AG04450 (cell line): ENCODE measurements at regions not wholly inside any gene's neighbourhood (a gene's known extent, or its start where the extent isn't known, plus 50 kb on each side); places are given as distances from the start of the nearest gene placed in this dataset.

Experiments
- CTCF ChIA-PET: fragments of 300-600, 350-600 bp; formaldehyde crosslinking; extraction: SDS; loops from one replicate; lab custom pipeline; 2022; ENCODE audit warnings: antibody characterized with exemption, inconsistent platforms; lab: Charles Lee
- POLR2A ChIA-PET: fragments of 350-600 bp; formaldehyde crosslinking; extraction: SDS; loops from one replicate; lab custom pipeline; 2021; ENCODE audit warnings: antibody characterized with exemption, inconsistent platforms; lab: Yijun Ruan, JAX
- DNase-seq: peaks from one replicate; pipeline ENCODE4 v3.0.0-alpha.2; 2011; ENCODE audit warnings: low read depth, low spot score
- H3K27ac ChIP-seq: one replicate; pipeline ENCODE4 v1.5.1; 2012; ENCODE audit warnings: low read depth, low read length, control low read depth
- H3K27me3 ChIP-seq: one replicate; pipeline ENCODE4 v1.6.0; 2012; ENCODE audit warnings: low read length; ENCODE audit not compliant: control insufficient read depth, insufficient read depth
- H3K4me3 ChIP-seq: 2 replicates; pipeline ENCODE4 v1.5.1; 2011; ENCODE audit warnings: mild to moderate bottlenecking, low read depth, low read length, control low read depth
- H3K9me3 ChIP-seq: 2 replicates; pipeline ENCODE4 v1.5.1; 2012; ENCODE audit warnings: low read length; ENCODE audit not compliant: control insufficient read depth, insufficient read depth
- CTCF ChIP-seq: IDR thresholded peaks from 2 replicates; pipeline ENCODE4 v1.5.1; 2011; ENCODE audit warnings: low read depth, low read length, control low read depth, inconsistent platforms

- no peak for TF ChIP-seq CTCF
- H3K27ac ChIP-seq = no peak overlapping the region
- peaks cover 3% of the 10 kb centered on the region; the same call in 1 of the 2 replicates for H3K9me3 ChIP-seq
- POLR2A ChIA-PET = no interaction called here
- DNase-seq = no peak
- no peaks in the 10 kb centered on the region for H3K27me3 ChIP-seq
- H3K4me3 ChIP-seq = no peak overlapping the region
- CTCF ChIA-PET = interaction anchor here (0.8 kb wide), 1 partner anchor 343 kb away, joined by 4 read pairs; no protein-coding TSS in a partner anchor
Measured at GRCh38 chr18:53745224-53745967, 479.1 kb downstream of the MBD2 start.

DNA sequence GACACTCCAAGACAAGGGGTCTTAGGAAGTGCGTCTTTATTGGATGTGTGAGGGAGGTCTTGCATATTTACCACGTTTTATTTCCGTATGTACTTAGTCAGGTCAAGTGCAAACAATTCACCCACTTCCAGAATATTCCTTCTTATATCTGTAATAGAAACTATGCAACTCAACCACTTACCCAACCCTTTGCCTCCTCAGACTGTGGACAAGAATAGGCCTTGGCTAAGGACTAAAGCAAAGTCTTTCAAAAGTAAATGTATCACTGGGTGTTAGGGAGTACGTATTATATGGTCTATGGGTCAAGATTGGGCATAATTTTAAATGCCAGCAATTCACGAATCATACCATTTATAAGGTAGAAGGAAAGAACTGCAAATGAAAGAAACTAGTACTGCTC lies 484.8 kb downstream of the MBD2 start:
- POLR2A ChIA-PET = no interaction called here
- no peak for TF ChIP-seq CTCF
- CTCF ChIA-PET = no interaction called here

DNA sequence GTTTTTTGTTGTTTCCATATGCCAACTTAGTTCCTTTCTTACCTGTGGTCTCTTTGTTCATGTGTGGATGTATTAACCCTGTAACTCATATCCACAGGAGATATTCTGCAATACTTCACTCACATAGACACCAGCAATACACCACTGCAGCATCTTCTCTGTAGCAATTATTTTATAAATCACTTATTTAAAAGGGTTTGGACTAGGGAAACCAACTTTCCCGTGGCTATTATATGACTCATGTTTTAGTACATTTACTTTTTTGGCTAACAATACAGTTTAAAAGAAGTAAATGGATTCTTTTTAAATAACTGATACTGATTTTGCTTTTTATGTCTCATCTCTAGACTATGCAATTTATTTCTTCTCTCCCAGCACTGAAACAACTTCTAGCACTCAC lies 488.9 kb downstream of the MBD2 start:
- CTCF ChIA-PET = no interaction called here

More for the DNA sequence above, 484.8 kb downstream of the MBD2 start:
- H3K4me3 ChIP-seq = no peak overlapping the region
- DNase-seq = no peak
- no peaks in the 10 kb centered on the region for H3K27me3 ChIP-seq
- H3K9me3 ChIP-seq = peaks cover 6% of the 10 kb centered on the region; the same call in 1 of the 2 replicates
- H3K27ac ChIP-seq = no peak overlapping the region

DNA sequence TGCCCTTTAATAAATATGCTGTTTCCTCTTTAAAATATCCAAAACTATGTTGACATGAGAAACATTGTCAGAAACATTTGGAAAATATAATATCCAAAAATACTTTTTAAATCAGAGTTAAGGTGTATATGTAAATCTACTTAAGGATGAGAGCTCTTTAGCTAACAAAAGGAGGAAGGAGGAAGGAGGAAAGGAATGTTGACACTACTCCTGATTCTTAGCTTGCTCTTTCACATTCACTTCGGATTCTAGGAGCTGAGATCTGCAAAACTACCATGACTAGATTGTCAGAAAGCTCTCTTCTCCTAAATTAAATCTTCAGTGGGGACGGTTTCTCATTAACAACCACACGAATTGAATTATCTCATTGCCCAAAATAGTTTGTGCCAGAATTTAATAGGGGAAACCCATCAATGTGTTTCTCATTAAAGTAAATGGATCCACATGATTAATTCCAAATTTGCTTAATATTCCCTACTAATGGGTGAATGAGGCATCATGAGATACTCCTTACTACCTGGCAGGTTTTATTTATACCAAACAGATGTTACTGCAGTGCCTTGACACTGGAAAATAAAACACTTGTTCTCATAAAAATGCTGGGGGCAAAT lies 509.1 kb downstream of the MBD2 start:
- H3K9me3 ChIP-seq = no peaks in the 10 kb centered on the region
- H3K4me3 ChIP-seq = no peak overlapping the region
- no peak overlapping the region for H3K27ac ChIP-seq
- no peak for DNase-seq
- ChIA-PET CTCF (no interaction called here), POLR2A (no interaction called here)
- no peak for TF ChIP-seq CTCF
- no peaks in the 10 kb centered on the region for H3K27me3 ChIP-seq

More for the DNA sequence above, 488.9 kb downstream of the MBD2 start:
- Histone ChIP-seq H3K27me3 (no peaks in the 10 kb centered on the region), H3K4me3 (no peak overlapping the region), H3K9me3 (peaks cover 3% of the 10 kb centered on the region; the same call in 1 of the 2 replicates), H3K27ac (no peak overlapping the region)
- POLR2A ChIA-PET = no interaction called here
- no peak for TF ChIP-seq CTCF
- DNase-seq = no peak

- DNase-seq = no peak
- Histone ChIP-seq H3K9me3 (no peaks in the 10 kb centered on the region), H3K27me3 (no peaks in the 10 kb centered on the region), H3K4me3 (no peak overlapping the region), H3K27ac (no peak overlapping the region)
- no peak for TF ChIP-seq CTCF
- CTCF ChIA-PET = no interaction called here
- POLR2A ChIA-PET = no interaction called here
Measured at GRCh38 chr18:53710080-53710479, 514.4 kb downstream of the MBD2 start.
